Thyroid gland (tissue), 4 donors: ENCODE measurements at regions not wholly inside any gene's neighbourhood (a gene's known extent, or its start where the extent isn't known, plus 50 kb on each side); places are given as distances from the start of the nearest gene placed in this dataset.

ENCODE experiments used
- DNase-seq, 2 donors: peaks; one replicate each; pipeline ENCODE4 v3.0.0-alpha.2; 2019
- H3K27ac ChIP-seq, 3 donors: fragments of 200-600 bp; sonication (generic); 1 replicate in 2 of 3; 2 replicates in 1 of 3; pipeline ENCODE4 v1.5.1; 2016 to 2019; ENCODE audit warnings: mild to moderate bottlenecking in 1 of 3, moderate library complexity in 1 of 3
- H3K27me3 ChIP-seq: fragments of 200-600 bp; sonication (generic); one replicate; pipeline ENCODE4 v1.5.1; 2019
- H3K36me3 ChIP-seq, 2 donors: fragments of 200-600 bp; sonication (generic); one replicate each; pipeline ENCODE4 v1.5.1; 2016 to 2019
- H3K4me1 ChIP-seq, 2 donors: fragments of 200-600 bp; sonication (generic); one replicate each; pipeline ENCODE4 v1.5.1; 2017 to 2019
- H3K4me3 ChIP-seq, 3 donors: fragments of 200-600 bp; sonication (generic); replicated peaks in 1 of 3; 1 replicate in 2 of 3; 2 replicates in 1 of 3; pipeline ENCODE4 v1.5.1; 2016; ENCODE audit warnings: mild to moderate bottlenecking in 1 of 3
- H3K9me3 ChIP-seq: fragments of 200-600 bp; sonication (generic); one replicate; pipeline ENCODE4 v1.5.1; 2017
- CTCF ChIP-seq, 6 experiments: fragments of 200-600 bp in 3 of 6; fragments of 450-650 bp in 3 of 6; sonication (generic) in 3 of 6; IDR thresholded peaks; one replicate each; pipeline ENCODE4 v1.5.1; 2016 to 2019; ENCODE audit warnings: antibody characterized with exemption in 6 of 6, mild to moderate bottlenecking in 2 of 6, inconsistent platforms in 1 of 6, moderate library complexity in 1 of 6
- POLR2A ChIP-seq, 2 donors: fragments of 450-650 bp; IDR thresholded peaks; one replicate each; pipeline ENCODE4 v1.6.1; 2017; ENCODE audit warnings: antibody characterized with exemption in 2 of 2, mild to moderate bottlenecking in 2 of 2, moderate library complexity in 1 of 2
- WGBS, 2 donors: methylation state at CpG; one replicate each; pipeline ENCODE4 v1.1.5; 2017; 5-methylcytosine and 5-hydroxymethylcytosine counted together
- intact Hi-C: fragments of 100-400 bp; cut with DNase I; formaldehyde crosslinking; loops from one replicate; pipeline ENCODE4 v1.15.1; 2023

GRCh38 chr2:78699696-78700095 lies 325.8 kb upstream of the REG3G start:
- H3K4me1 ChIP-seq = no peaks in the 10 kb centered on the region
- whole genome bisulfite sequencing, 2 donors = 80 to 83% methylated on average over 3 of the region's 3 CpGs
- no peak overlapping the region for H3K4me3 ChIP-seq
- H3K27ac ChIP-seq = no peak overlapping the region
- no peak for DNase-seq
- H3K36me3 ChIP-seq = no peaks in the 10 kb centered on the region
- intact Hi-C loops = no loop called here
- no peaks in the 10 kb centered on the region for H3K27me3 ChIP-seq
- H3K9me3 ChIP-seq = no peaks in the 10 kb centered on the region
- TF ChIP-seq POLR2A (IDR thresholded peaks at IDR 0.05) (no peak), CTCF (IDR thresholded peaks at IDR 0.05) (no peak)

- H3K27ac ChIP-seq = no peak overlapping the region
Observed at GRCh38 chr2:78701546-78701945, 324.0 kb upstream of the REG3G start.

DNA sequence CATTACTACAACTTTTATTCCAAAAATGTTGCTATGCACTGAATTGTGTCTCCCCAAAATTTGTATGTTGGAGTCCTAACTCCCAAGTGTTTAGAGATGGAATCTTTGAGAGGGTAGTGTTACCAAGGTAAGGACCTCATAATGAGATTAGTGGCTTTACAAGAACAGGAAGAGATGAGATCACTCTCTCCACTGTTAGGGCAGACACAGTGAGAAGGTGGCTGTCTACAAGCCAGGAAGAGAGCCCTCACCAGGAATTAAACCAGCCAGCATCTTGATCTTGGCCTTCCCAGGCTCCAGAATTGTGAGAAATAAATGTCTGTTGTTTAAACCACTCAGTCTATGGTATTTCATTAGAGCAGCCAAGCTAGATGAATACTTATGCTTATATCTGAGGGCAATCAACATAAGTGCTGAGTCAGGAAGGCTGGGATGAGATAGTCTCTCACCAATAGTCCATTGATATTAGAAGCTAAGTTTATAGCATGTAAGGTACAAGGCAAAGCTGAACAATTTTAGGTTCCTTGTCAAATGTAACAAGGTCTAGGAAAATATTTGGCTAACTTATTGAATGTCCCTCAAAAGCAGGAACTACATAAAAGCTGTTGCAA lies 317.6 kb upstream of the REG3G start:
- Histone ChIP-seq H3K27ac (no peak overlapping the region), H3K4me3 (no peak overlapping the region), H3K27me3 (no peaks in the 10 kb centered on the region), H3K4me1 (no peaks in the 10 kb centered on the region), H3K9me3 (no peaks in the 10 kb centered on the region), H3K36me3 (no peaks in the 10 kb centered on the region)
- intact Hi-C loops = no loop called here
- no peak for DNase-seq
- TF ChIP-seq CTCF (IDR thresholded peaks at IDR 0.05) (no peak), POLR2A (IDR thresholded peaks at IDR 0.05) (no peak)

More at GRCh38 chr2:78701546-78701945, 324.0 kb upstream of the REG3G start:
- intact Hi-C loops = no loop called here
- Histone ChIP-seq H3K4me3 (no peak overlapping the region), H3K27me3 (no peaks in the 10 kb centered on the region), H3K36me3 (no peaks in the 10 kb centered on the region), H3K4me1 (no peaks in the 10 kb centered on the region), H3K9me3 (no peaks in the 10 kb centered on the region)
- TF ChIP-seq CTCF (IDR thresholded peaks at IDR 0.05) = no peak
- TF ChIP-seq POLR2A (IDR thresholded peaks at IDR 0.05) = no peak
- 91 to 95% methylated on average over 21 of the region's 21 CpGs for WGBS, 2 donors
- no peak for DNase-seq

GRCh38 chr2:78710632-78711375 lies 314.7 kb upstream of the REG3G start:
- no peak overlapping the region for H3K4me3 ChIP-seq
- intact Hi-C loops = no loop called here
- H3K27me3 ChIP-seq = no peaks in the 10 kb centered on the region
- no peak for TF ChIP-seq POLR2A (IDR thresholded peaks at IDR 0.05)
- TF ChIP-seq CTCF (IDR thresholded peaks at IDR 0.05) = no peak
- no peak for DNase-seq
- no peaks in the 10 kb centered on the region for H3K9me3 ChIP-seq
- no peak overlapping the region for H3K27ac ChIP-seq
- WGBS, 2 donors = 92 to 93% methylated on average over 1 of the region's 1 CpG
- H3K4me1 ChIP-seq = no peaks in the 10 kb centered on the region
- H3K36me3 ChIP-seq = no peaks in the 10 kb centered on the region

- H3K4me1 ChIP-seq = no peaks in the 10 kb centered on the region
- H3K36me3 ChIP-seq = no peaks in the 10 kb centered on the region
- TF ChIP-seq POLR2A (IDR thresholded peaks at IDR 0.05) = no peak
- TF ChIP-seq CTCF (IDR thresholded peaks at IDR 0.05) = no peak
- H3K9me3 ChIP-seq = no peaks in the 10 kb centered on the region
- no peaks in the 10 kb centered on the region for H3K27me3 ChIP-seq
- WGBS, 2 donors = 92% methylated on average over 3 of the region's 3 CpGs
- no peak for DNase-seq
- intact Hi-C loops = no loop called here
- H3K27ac ChIP-seq = no peak overlapping the region
- H3K4me3 ChIP-seq = no peak overlapping the region
Observed at GRCh38 chr2:78715293-78715692, 310.2 kb upstream of the REG3G start.
